ENCODE measurements at regions not wholly inside any gene's neighbourhood (a gene's known extent, or its start where the extent isn't known, plus 50 kb on each side); places are given as distances from the start of the nearest gene placed in this dataset.

DNA sequence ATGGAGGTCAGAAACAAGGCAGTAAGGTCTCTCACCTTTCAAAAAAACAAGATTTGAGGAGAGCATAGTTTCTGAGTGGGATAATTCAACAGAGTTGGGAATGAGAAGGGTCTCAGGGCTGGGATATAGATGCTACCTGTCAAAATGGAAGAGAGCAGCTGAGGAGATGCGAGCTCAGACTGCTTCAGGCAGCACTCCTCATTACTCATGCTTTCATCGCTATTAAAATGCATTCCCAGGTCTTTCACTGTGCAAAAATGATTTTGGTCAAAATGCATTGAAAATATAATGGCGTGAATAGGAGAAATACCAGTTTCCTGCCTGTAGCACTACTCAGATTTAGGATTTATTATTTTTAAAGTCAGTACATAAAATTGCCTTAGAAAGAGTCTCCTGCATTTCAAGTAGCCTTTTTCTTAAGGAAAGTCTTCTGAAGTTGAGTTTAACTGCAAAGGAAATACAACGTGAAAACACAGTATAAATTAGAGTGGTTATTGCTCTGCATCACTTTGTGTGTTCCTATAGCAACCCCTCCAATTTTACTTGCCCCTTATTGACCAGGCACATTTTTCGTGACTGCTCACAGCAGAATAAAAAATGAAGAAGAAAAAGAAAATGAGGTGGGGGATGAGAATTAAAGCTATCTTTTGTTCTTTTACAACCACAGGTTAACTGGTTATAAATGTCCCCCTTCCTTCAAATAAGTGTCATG lies 724.8 kb upstream of the SEMA6A start (continued):
- TF ChIP-seq, protein P1, sequence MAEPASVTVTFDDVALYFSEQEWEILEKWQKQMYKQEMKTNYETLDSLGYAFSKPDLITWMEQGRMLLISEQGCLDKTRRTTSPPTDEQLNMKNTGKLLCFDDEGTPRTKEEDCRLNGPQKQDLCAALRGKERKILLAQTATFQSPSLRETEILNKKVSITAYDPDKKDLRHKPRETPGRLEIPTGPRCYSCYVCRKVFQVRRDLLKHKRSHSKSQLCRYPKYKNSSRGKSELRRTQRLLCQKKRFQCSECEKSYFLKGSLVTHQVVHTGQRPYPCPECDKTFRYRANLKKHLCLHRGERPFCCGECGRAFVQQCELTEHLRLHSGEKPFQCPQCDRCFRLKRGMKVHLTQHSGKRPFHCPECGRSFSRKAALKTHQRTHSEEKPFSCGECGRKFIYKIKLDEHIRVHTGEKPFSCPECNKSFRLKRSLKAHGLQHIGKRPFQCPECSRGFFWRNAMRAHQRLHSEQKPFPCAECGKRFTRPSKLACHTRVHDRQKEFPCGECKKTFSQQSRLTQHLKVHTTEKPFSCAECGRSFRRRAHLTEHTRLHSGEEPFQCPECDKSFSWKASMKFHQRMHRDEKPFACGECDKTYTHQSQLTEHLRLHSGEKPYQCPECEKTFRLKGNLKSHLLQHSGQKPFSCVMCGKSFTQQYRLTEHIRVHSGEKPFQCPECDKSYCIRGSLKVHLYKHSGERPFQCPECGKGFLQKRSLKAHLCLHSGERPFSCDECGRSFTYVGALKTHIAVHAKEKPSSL (CRISPR knock-in tag; conservative IDR thresholded peaks at IDR 0.05), result no peak
- TF ChIP-seq RELA (CRISPR knock-in tag; IDR thresholded peaks at IDR 0.05; ENCODE audit: borderline replicate concordance) (no peak), JUN (CRISPR knock-in tag; IDR thresholded peaks at IDR 0.05) (no peak), SMAD3 (CRISPR knock-in tag; IDR thresholded peaks at IDR 0.05; ENCODE audit: borderline replicate concordance) (no peak), ATF1 (CRISPR knock-in tag; IDR thresholded peaks at IDR 0.05) (no peak)
- TF ChIP-seq, protein P2, sequence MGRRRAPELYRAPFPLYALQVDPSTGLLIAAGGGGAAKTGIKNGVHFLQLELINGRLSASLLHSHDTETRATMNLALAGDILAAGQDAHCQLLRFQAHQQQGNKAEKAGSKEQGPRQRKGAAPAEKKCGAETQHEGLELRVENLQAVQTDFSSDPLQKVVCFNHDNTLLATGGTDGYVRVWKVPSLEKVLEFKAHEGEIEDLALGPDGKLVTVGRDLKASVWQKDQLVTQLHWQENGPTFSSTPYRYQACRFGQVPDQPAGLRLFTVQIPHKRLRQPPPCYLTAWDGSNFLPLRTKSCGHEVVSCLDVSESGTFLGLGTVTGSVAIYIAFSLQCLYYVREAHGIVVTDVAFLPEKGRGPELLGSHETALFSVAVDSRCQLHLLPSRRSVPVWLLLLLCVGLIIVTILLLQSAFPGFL (CRISPR knock-in tag; IDR thresholded peaks at IDR 0.05; ENCODE audit: borderline replicate concordance), result no peak

DNA sequence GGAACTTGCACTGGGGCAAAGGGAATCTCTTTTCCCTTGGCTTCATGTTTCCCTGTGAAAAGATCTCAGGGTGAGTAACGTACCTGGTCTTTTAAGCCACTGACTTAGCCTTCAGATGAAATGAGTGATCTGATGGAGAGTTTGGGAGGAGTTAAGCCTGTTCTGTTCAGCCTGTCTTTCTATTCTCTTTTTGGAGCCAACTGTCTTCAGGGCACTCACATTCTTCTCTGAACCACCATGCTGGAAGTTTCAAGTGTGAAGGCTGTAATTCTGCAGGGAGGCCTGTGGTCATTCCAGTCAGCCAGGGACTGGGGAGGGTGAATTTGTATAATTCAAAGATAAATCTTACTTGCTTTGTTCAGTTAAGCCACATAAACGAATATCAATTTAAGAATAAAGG lies 722.2 kb upstream of the SEMA6A start:
- ChIA-PET CTCF (no interaction called here), POLR2A (no interaction called here)
- DNase-seq (ENCODE audit: low spot score) (no peak), ATAC-seq (no peak)
- H3K27ac Mint-ChIP-seq, result no peak overlapping the region
- H3K4me3 Mint-ChIP-seq, result no peak overlapping the region
- H3K4me1 Mint-ChIP-seq, result peaks cover 28% of the 10 kb centered on the region
- TF ChIP-seq, protein P3, sequence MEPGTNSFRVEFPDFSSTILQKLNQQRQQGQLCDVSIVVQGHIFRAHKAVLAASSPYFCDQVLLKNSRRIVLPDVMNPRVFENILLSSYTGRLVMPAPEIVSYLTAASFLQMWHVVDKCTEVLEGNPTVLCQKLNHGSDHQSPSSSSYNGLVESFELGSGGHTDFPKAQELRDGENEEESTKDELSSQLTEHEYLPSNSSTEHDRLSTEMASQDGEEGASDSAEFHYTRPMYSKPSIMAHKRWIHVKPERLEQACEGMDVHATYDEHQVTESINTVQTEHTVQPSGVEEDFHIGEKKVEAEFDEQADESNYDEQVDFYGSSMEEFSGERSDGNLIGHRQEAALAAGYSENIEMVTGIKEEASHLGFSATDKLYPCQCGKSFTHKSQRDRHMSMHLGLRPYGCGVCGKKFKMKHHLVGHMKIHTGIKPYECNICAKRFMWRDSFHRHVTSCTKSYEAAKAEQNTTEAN (CRISPR knock-in tag; IDR thresholded peaks at IDR 0.05), result no peak
- TF ChIP-seq, protein P2 (CRISPR knock-in tag; IDR thresholded peaks at IDR 0.05; ENCODE audit: borderline replicate concordance), result no peak
- no peak for TF ChIP-seq GTF2I (CRISPR knock-in tag; conservative IDR thresholded peaks at IDR 0.05)
- TF ChIP-seq NR2C2 (CRISPR knock-in tag; IDR thresholded peaks at IDR 0.05), result no peak
- TF ChIP-seq CREM (CRISPR knock-in tag; IDR thresholded peaks at IDR 0.05), result no peak
- no peak for TF ChIP-seq MXD4 (CRISPR knock-in tag; IDR thresholded peaks at IDR 0.05; ENCODE audit: borderline replicate concordance)
- TF ChIP-seq JUN (CRISPR knock-in tag; IDR thresholded peaks at IDR 0.05), result no peak
- TF ChIP-seq ZNF317 (CRISPR knock-in tag; IDR thresholded peaks at IDR 0.05; ENCODE audit: borderline replicate concordance, low read depth), result no peak
- no peak for TF ChIP-seq SOX15 (CRISPR knock-in tag; IDR thresholded peaks at IDR 0.05)
- TF ChIP-seq ZNF263 (CRISPR knock-in tag; IDR thresholded peaks at IDR 0.05; ENCODE audit: low read depth), result no peak
- TF ChIP-seq RORB (CRISPR knock-in tag; IDR thresholded peaks at IDR 0.05), result no peak
- TF ChIP-seq, protein P4, sequence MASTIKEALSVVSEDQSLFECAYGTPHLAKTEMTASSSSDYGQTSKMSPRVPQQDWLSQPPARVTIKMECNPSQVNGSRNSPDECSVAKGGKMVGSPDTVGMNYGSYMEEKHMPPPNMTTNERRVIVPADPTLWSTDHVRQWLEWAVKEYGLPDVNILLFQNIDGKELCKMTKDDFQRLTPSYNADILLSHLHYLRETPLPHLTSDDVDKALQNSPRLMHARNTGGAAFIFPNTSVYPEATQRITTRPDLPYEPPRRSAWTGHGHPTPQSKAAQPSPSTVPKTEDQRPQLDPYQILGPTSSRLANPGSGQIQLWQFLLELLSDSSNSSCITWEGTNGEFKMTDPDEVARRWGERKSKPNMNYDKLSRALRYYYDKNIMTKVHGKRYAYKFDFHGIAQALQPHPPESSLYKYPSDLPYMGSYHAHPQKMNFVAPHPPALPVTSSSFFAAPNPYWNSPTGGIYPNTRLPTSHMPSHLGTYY (CRISPR knock-in tag; IDR thresholded peaks at IDR 0.05), result no peak
- TF ChIP-seq ZBTB21 (CRISPR knock-in tag; IDR thresholded peaks at IDR 0.05; ENCODE audit: borderline replicate concordance), result no peak
- TF ChIP-seq TEAD1 (CRISPR knock-in tag; IDR thresholded peaks at IDR 0.05), result no peak
- TF ChIP-seq ELF4 (CRISPR knock-in tag; IDR thresholded peaks at IDR 0.05; ENCODE audit: low read depth), result no peak
- TF ChIP-seq, protein P5, sequence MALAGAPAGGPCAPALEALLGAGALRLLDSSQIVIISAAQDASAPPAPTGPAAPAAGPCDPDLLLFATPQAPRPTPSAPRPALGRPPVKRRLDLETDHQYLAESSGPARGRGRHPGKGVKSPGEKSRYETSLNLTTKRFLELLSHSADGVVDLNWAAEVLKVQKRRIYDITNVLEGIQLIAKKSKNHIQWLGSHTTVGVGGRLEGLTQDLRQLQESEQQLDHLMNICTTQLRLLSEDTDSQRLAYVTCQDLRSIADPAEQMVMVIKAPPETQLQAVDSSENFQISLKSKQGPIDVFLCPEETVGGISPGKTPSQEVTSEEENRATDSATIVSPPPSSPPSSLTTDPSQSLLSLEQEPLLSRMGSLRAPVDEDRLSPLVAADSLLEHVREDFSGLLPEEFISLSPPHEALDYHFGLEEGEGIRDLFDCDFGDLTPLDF (CRISPR knock-in tag; IDR thresholded peaks at IDR 0.05), result no peak
- TF ChIP-seq ZNF121 (CRISPR knock-in tag; IDR thresholded peaks at IDR 0.05), result no peak
- TF ChIP-seq, protein P6, sequence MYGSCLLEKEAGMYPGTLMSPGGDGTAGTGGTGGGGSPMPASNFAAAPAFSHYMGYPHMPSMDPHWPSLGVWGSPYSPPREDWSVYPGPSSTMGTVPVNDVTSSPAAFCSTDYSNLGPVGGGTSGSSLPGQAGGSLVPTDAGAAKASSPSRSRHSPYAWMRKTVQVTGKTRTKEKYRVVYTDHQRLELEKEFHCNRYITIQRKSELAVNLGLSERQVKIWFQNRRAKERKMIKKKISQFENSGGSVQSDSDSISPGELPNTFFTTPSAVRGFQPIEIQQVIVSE (CRISPR knock-in tag; IDR thresholded peaks at IDR 0.05; ENCODE audit: borderline replicate concordance), result no peak
- no peak for TF ChIP-seq NFATC4 (CRISPR knock-in tag; IDR thresholded peaks at IDR 0.05)
- TF ChIP-seq ZNF396 (CRISPR knock-in tag; IDR thresholded peaks at IDR 0.05; ENCODE audit: borderline replicate concordance), result no peak
- peaks cover 25% of the 10 kb centered on the region for H3K9me3 Mint-ChIP-seq
- peaks cover 11% of the 10 kb centered on the region for H3K36me3 Mint-ChIP-seq
- no peaks in the 10 kb centered on the region; the same call in 1 of the 2 replicates for H3K27me3 Mint-ChIP-seq (ENCODE audit: low read depth)
